ENCODE measurements at regions not wholly inside any gene's neighbourhood (a gene's known extent, or its start where the extent isn't known, plus 50 kb on each side); places are given as distances from the start of the nearest gene placed in this dataset.

DNA sequence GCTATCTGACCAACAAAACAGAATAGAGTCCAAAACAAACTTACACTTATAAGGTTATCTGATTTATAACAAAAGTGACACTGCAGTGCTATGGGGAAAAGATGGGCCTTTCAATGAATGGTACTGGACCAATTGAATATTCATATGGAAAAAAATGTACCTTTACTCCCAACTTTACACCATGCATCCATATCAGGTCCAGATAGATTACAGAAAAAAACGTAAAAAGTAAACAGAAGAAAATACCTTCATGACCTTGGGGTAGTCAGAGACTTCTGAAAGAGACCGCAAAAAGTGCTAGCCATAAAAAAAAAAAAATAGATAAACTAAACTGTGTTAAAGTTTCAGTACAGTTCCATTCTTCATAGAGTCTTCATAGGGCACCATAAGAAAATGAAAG is 308.3 kb downstream of the GXYLT1 start (continued):
- TF ChIP-seq ZNF426 (tag by site-specific recombination; IDR thresholded peaks at IDR 0.05), result no peak

DNA sequence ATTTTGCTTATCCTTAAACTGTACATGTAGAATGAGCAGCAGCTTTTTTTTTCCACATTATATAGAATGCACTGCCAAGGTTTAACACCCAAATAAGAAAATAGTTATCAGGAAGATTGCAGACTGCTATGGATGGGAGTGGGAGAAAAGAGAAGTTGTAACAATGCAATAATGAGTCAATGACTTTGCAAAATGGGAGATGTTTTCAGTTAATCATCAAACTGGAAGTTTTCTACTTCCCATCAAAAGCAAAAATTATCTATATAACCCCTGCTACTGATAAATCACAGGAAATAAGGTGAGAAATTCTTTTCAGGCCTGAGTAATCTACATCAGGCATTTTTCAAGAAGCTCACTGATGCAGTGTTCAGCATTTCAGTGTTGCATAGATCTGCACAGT is 309.1 kb downstream of the GXYLT1 start:
- CTCF ChIA-PET, result no interaction called here

GRCh38 chr12:41819948-41820347 is 324.7 kb downstream of the GXYLT1 start:
- no peaks in the 10 kb centered on the region for H3K4me1 ChIP-seq (ENCODE audit: control insufficient read depth, insufficient read depth, low read length)
- no peaks in the 10 kb centered on the region for H3K9me3 ChIP-seq (ENCODE audit: control insufficient read depth, insufficient read depth, low read depth, low read length)
- H3K4me3 ChIP-seq (ENCODE audit: low read depth, low read length), result no peak overlapping the region
- ChIA-PET CTCF (no interaction called here), POLR2A (no interaction called here)
- H3K27ac ChIP-seq (ENCODE audit: extremely low read depth, low read depth, low read length), result no peak overlapping the region
- no peaks in the 10 kb centered on the region for H3K36me3 ChIP-seq (ENCODE audit: control insufficient read depth in 2 of 2, insufficient read depth in 1 of 2, low read length in 2 of 2)
- TF ChIP-seq, protein P1, sequence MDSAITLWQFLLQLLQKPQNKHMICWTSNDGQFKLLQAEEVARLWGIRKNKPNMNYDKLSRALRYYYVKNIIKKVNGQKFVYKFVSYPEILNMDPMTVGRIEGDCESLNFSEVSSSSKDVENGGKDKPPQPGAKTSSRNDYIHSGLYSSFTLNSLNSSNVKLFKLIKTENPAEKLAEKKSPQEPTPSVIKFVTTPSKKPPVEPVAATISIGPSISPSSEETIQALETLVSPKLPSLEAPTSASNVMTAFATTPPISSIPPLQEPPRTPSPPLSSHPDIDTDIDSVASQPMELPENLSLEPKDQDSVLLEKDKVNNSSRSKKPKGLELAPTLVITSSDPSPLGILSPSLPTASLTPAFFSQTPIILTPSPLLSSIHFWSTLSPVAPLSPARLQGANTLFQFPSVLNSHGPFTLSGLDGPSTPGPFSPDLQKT (IDR thresholded peaks at IDR 0.05; ENCODE audit: borderline replicate concordance, low read depth, low read length), result no peak
- TF ChIP-seq ZNF433 (tag by site-specific recombination; IDR thresholded peaks at IDR 0.05; ENCODE audit: low read depth) (no peak), ZNF670 (tag by site-specific recombination; IDR thresholded peaks at IDR 0.05; ENCODE audit: low read depth) (no peak), ZNF707 (tag by site-specific recombination; IDR thresholded peaks at IDR 0.05) (no peak), ZNF639 (tag by site-specific recombination; IDR thresholded peaks at IDR 0.05) (no peak), ZNF561 (tag by site-specific recombination; IDR thresholded peaks at IDR 0.05; ENCODE audit: borderline replicate concordance) (no peak), PRDM1 (tag by site-specific recombination; IDR thresholded peaks at IDR 0.05) (no peak), ZNF785 (tag by site-specific recombination; IDR thresholded peaks at IDR 0.05) (no peak), KLF7 (tag by site-specific recombination; IDR thresholded peaks at IDR 0.05; ENCODE audit: borderline replicate concordance) (no peak), ZNF248 (tag by site-specific recombination; IDR thresholded peaks at IDR 0.05) (no peak), ZNF274 (IDR thresholded peaks at IDR 0.05; ENCODE audit: low read length) (no peak), ZNF274 (tag by site-specific recombination; IDR thresholded peaks at IDR 0.05; ENCODE audit: borderline replicate concordance) (no peak), KLF10 (tag by site-specific recombination; IDR thresholded peaks at IDR 0.05) (no peak), ZNF2 (tag by site-specific recombination; IDR thresholded peaks at IDR 0.05) (no peak)
- TF ChIP-seq, protein P2, sequence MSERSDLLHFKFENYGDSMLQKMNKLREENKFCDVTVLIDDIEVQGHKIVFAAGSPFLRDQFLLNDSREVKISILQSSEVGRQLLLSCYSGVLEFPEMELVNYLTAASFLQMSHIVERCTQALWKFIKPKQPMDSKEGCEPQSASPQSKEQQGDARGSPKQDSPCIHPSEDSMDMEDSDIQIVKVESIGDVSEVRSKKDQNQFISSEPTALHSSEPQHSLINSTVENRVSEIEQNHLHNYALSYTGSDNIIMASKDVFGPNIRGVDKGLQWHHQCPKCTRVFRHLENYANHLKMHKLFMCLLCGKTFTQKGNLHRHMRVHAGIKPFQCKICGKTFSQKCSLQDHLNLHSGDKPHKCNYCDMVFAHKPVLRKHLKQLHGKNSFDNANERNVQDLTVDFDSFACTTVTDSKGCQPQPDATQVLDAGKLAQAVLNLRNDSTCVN (tag by site-specific recombination; optimal IDR thresholded peaks at IDR 0.05), result no peak
- TF ChIP-seq, protein P3, sequence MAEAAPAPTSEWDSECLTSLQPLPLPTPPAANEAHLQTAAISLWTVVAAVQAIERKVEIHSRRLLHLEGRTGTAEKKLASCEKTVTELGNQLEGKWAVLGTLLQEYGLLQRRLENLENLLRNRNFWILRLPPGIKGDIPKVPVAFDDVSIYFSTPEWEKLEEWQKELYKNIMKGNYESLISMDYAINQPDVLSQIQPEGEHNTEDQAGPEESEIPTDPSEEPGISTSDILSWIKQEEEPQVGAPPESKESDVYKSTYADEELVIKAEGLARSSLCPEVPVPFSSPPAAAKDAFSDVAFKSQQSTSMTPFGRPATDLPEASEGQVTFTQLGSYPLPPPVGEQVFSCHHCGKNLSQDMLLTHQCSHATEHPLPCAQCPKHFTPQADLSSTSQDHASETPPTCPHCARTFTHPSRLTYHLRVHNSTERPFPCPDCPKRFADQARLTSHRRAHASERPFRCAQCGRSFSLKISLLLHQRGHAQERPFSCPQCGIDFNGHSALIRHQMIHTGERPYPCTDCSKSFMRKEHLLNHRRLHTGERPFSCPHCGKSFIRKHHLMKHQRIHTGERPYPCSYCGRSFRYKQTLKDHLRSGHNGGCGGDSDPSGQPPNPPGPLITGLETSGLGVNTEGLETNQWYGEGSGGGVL (tag by site-specific recombination; IDR thresholded peaks at IDR 0.05), result no peak

More for the DNA sequence above, 309.1 kb downstream of the GXYLT1 start:
- Histone ChIP-seq H3K9me3 (ENCODE audit: control insufficient read depth, insufficient read depth, low read depth, low read length) (no peaks in the 10 kb centered on the region), H3K4me3 (ENCODE audit: low read depth, low read length) (no peak overlapping the region), H3K36me3 (ENCODE audit: control insufficient read depth in 2 of 2, insufficient read depth in 1 of 2, low read length in 2 of 2) (no peaks in the 10 kb centered on the region), H3K27ac (ENCODE audit: extremely low read depth, low read depth, low read length) (no peak overlapping the region), H3K4me1 (ENCODE audit: control insufficient read depth, insufficient read depth, low read length) (no peaks in the 10 kb centered on the region)
- no peak for TF ChIP-seq ZNF341 (tag by site-specific recombination; IDR thresholded peaks at IDR 0.05; ENCODE audit: low read depth)
- TF ChIP-seq ZNF585B (tag by site-specific recombination; IDR thresholded peaks at IDR 0.05), result no peak
- no peak for TF ChIP-seq SP2 (tag by site-specific recombination; IDR thresholded peaks at IDR 0.05)
- TF ChIP-seq, protein P1 (IDR thresholded peaks at IDR 0.05; ENCODE audit: borderline replicate concordance, low read depth, low read length), result no peak
- no peak for TF ChIP-seq REPIN1 (tag by site-specific recombination; IDR thresholded peaks at IDR 0.05; ENCODE audit: low read depth)
- TF ChIP-seq WT1 (tag by site-specific recombination; IDR thresholded peaks at IDR 0.05), result no peak
- TF ChIP-seq ZNF155 (tag by site-specific recombination; IDR thresholded peaks at IDR 0.05), result no peak
- no peak for TF ChIP-seq TRIM28 (IDR thresholded peaks at IDR 0.05; ENCODE audit: borderline replicate concordance, low read length)
- no peak for TF ChIP-seq HIC1 (tag by site-specific recombination; IDR thresholded peaks at IDR 0.05)
- no peak for TF ChIP-seq ZNF549 (tag by site-specific recombination; IDR thresholded peaks at IDR 0.05)
- TF ChIP-seq ZNF530 (tag by site-specific recombination; IDR thresholded peaks at IDR 0.05; ENCODE audit: low read depth), result no peak
- TF ChIP-seq SP3 (tag by site-specific recombination; IDR thresholded peaks at IDR 0.05), result no peak
- POLR2A ChIA-PET, result no interaction called here

Data from HEK293 (cell line).